ENCODE measurements at regions not wholly inside any gene's neighbourhood (a gene's known extent, or its start where the extent isn't known, plus 50 kb on each side); places are given as distances from the start of the nearest gene placed in this dataset.

GRCh38 chr15:70160267-70160666, 62.5 kb upstream of the TLE3 start:
- no peak for TF ChIP-seq POLR2A (IDR thresholded peaks at IDR 0.05)
- no peak for TF ChIP-seq CTCF (IDR thresholded peaks at IDR 0.05)
- peak in 1 of 3 donors; percentile 49 for TF ChIP-seq POLR2AphosphoS5 (IDR thresholded peaks at IDR 0.05)
- TF ChIP-seq EP300 (IDR thresholded peaks at IDR 0.05): no peak

All from stomach (tissue), 4 donors.